Natural killer cell (primary cell): ENCODE measurements at regions not wholly inside any gene's neighbourhood (a gene's known extent, or its start where the extent isn't known, plus 50 kb on each side); places are given as distances from the start of the nearest gene placed in this dataset.

Experiments
- ATAC-seq, 3 donors: fragments of 150-1000 bp in 2 of 3; fragments of 200-7000 bp in 1 of 3; cut with Tn5 transposase; 1 replicate in 1 of 3; 2 replicates in 2 of 3; pipeline ENCODE4 v1.10.0; 2021; ENCODE audit warnings: mild to moderate bottlenecking in 2 of 3, moderate library complexity in 2 of 3
- DNase-seq, 2 donors: peaks; one replicate each; pipeline versions ENCODE4 v3.0.0 to v3.0.0-alpha.2; 2013 to 2021; ENCODE audit warnings: mixed read lengths in 1 of 2
- H3K27ac ChIP-seq: one replicate; pipeline ENCODE4 v1.5.1; 2013; ENCODE audit warnings: mild to moderate bottlenecking, low read length
- H3K27me3 ChIP-seq: one replicate; pipeline ENCODE4 v1.6.1; 2013; ENCODE audit warnings: low read length; ENCODE audit not compliant: control insufficient read depth, insufficient read depth
- H3K36me3 ChIP-seq: one replicate; pipeline ENCODE4 v1.6.1; 2013; ENCODE audit warnings: low read length; ENCODE audit not compliant: control insufficient read depth, insufficient read depth
- H3K4me1 ChIP-seq: one replicate; pipeline ENCODE4 v1.6.1; 2013; ENCODE audit warnings: low read length; ENCODE audit not compliant: control insufficient read depth, insufficient read depth
- H3K4me3 ChIP-seq: one replicate; pipeline ENCODE4 v1.5.1; 2013; ENCODE audit warnings: low read length
- H3K9me3 ChIP-seq: one replicate; pipeline ENCODE4 v1.6.1; 2013; ENCODE audit warnings: low read length; ENCODE audit not compliant: control insufficient read depth, insufficient read depth
- H3K27ac Mint-ChIP-seq, 2 donors: one replicate each; pipeline ENCODE4 v1.8.0; 2022; ENCODE audit warnings: mild to moderate bottlenecking in 2 of 2, mixed read lengths in 2 of 2, moderate library complexity in 1 of 2
- H3K27me3 Mint-ChIP-seq, 2 donors: one replicate each; pipeline ENCODE4 v1.8.0; 2022; ENCODE audit warnings: low read depth in 2 of 2, mixed read lengths in 2 of 2
- H3K36me3 Mint-ChIP-seq: one replicate; pipeline ENCODE4 v1.8.0; 2022; ENCODE audit warnings: mixed read lengths
- H3K4me1 Mint-ChIP-seq, 2 donors: one replicate each; pipeline ENCODE4 v1.8.0; 2022; ENCODE audit warnings: mixed read lengths in 2 of 2
- H3K4me3 Mint-ChIP-seq: one replicate; pipeline ENCODE4 v1.8.0; 2022; ENCODE audit warnings: mild to moderate bottlenecking, moderate library complexity, mixed read lengths
- H3K9me3 Mint-ChIP-seq, 2 donors: one replicate each; pipeline ENCODE4 v1.8.0; 2022; ENCODE audit warnings: mixed read lengths in 2 of 2
- CTCF ChIP-seq: fragments of 200-600 bp; IDR thresholded peaks from one replicate; pipeline ENCODE4 v1.8.0; 2022; ENCODE audit warnings: antibody characterized with exemption
- WGBS: methylation state at CpG from one replicate; pipeline ENCODE4 v1.1.7; 2013; ENCODE audit warnings: missing lambda C conversion rate; ENCODE audit not compliant: insufficient coverage; 5-methylcytosine and 5-hydroxymethylcytosine counted together
- intact Hi-C: fragments of 100-400 bp; cut with micrococcal nuclease; formaldehyde crosslinking; loops from one replicate; pipeline ENCODE4 v1.14.2; 2022

- no peak overlapping the region for H3K27ac Mint-ChIP-seq
- H3K27me3 ChIP-seq, result no peaks in the 10 kb centered on the region
- no peaks in the 10 kb centered on the region for H3K27me3 Mint-ChIP-seq
- DNase-seq (no peak), ATAC-seq (no peak)
- peaks cover 5 to 6% of the 10 kb centered on the region in 2 donors for H3K9me3 Mint-ChIP-seq
- H3K27ac ChIP-seq, result no peak overlapping the region
- intact Hi-C loops, result no loop called here
- H3K36me3 Mint-ChIP-seq, result no peaks in the 10 kb centered on the region
- H3K4me3 ChIP-seq, result no peak overlapping the region
- no peaks in the 10 kb centered on the region for H3K9me3 ChIP-seq
- TF ChIP-seq CTCF, result no peak
- H3K4me1 ChIP-seq, result no peaks in the 10 kb centered on the region
- no peaks in the 10 kb centered on the region for H3K4me1 Mint-ChIP-seq
- no peaks in the 10 kb centered on the region for H3K36me3 ChIP-seq
- H3K4me3 Mint-ChIP-seq, result no peak overlapping the region
- 59% methylated on average over 4 of the region's 4 CpGs for WGBS
Measured at GRCh38 chr2:222102575-222103349, 196.0 kb downstream of the PAX3 start.

GRCh38 chr2:222100704-222101699 is 197.8 kb downstream of the PAX3 start:
- Mint-ChIP-seq H3K36me3 (no peaks in the 10 kb centered on the region), H3K27me3 (no peaks in the 10 kb centered on the region), H3K4me1 (no peaks in the 10 kb centered on the region), H3K4me3 (no peak overlapping the region), H3K27ac (no peak overlapping the region), H3K9me3 (peaks cover 6 to 7% of the 10 kb centered on the region in 2 donors)
- TF ChIP-seq CTCF, result no peak
- no peak overlapping the region for H3K4me3 ChIP-seq
- no peak for DNase-seq
- no peak for ATAC-seq
- WGBS, result 83% methylated on average over 5 of the region's 5 CpGs
- no peak overlapping the region for H3K27ac ChIP-seq
- intact Hi-C loops, result no loop called here
- no peaks in the 10 kb centered on the region for H3K4me1 ChIP-seq
- H3K9me3 ChIP-seq, result no peaks in the 10 kb centered on the region
- no peaks in the 10 kb centered on the region for H3K36me3 ChIP-seq
- H3K27me3 ChIP-seq, result no peaks in the 10 kb centered on the region

GRCh38 chr2:222088561-222088960 is 210.2 kb downstream of the PAX3 start:
- Histone ChIP-seq H3K27ac (no peak overlapping the region), H3K36me3 (no peaks in the 10 kb centered on the region), H3K4me3 (no peak overlapping the region), H3K4me1 (no peaks in the 10 kb centered on the region), H3K9me3 (peaks cover 3% of the 10 kb centered on the region), H3K27me3 (no peaks in the 10 kb centered on the region)
- DNase-seq (no peak), ATAC-seq (no peak)
- peaks cover 6% of the 10 kb centered on the region for H3K36me3 Mint-ChIP-seq
- no peaks in the 10 kb centered on the region for H3K4me1 Mint-ChIP-seq
- no peak overlapping the region for H3K4me3 Mint-ChIP-seq
- no peaks in the 10 kb centered on the region for H3K27me3 Mint-ChIP-seq
- H3K27ac Mint-ChIP-seq, result no peak overlapping the region
- 79% methylated on average over 2 of the region's 2 CpGs for WGBS
- peaks cover 7 to 14% of the 10 kb centered on the region in 2 donors for H3K9me3 Mint-ChIP-seq
- intact Hi-C loops, result no loop called here
- no peak for TF ChIP-seq CTCF
